Neuron (in vitro differentiated cells): ENCODE measurements at regions not wholly inside any gene's neighbourhood (a gene's known extent, or its start where the extent isn't known, plus 50 kb on each side); places are given as distances from the start of the nearest gene placed in this dataset.

ENCODE experiments used
- H2AFZ ChIP-seq: one replicate; pipeline ENCODE4 v1.6.1; 2013; ENCODE audit warnings: low read depth, mild to moderate bottlenecking, inconsistent platforms, low read length, moderate library complexity
- H3K27me3 ChIP-seq: one replicate; pipeline ENCODE4 v1.6.1; 2013; ENCODE audit warnings: low read length; ENCODE audit not compliant: insufficient read depth
- H3K36me3 ChIP-seq: one replicate; pipeline ENCODE4 v1.6.1; 2013; ENCODE audit warnings: low read length; ENCODE audit not compliant: insufficient read depth
- H3K4me1 ChIP-seq: one replicate; pipeline ENCODE4 v1.6.1; 2013; ENCODE audit warnings: low read length; ENCODE audit not compliant: insufficient read depth
- H3K4me3 ChIP-seq: 2 replicates; pipeline ENCODE4 v1.5.1; 2013; ENCODE audit warnings: mild to moderate bottlenecking, low read length, moderate library complexity
- H3K9me3 ChIP-seq: one replicate; pipeline ENCODE4 v1.6.1; 2013; ENCODE audit warnings: low read length

DNA sequence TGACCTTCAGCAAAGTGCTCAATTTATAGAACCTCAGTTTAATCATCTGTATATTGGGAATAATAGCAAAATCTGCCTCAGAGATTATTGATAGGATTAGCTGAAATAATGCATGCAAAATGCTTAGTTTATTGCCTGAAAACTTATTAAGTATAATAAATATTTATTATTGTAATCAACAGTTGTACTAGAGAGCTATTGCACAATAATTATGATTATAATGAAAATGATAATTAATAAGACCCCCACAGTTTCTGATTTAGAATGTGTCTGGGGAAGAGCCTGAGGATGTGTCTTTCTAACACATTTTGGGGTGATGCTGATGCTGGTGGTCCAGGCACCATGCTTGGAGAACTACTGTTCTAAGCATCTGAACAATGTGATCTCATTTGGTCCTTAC is 419.6 kb downstream of the NPIPA7 start:
- no peaks in the 10 kb centered on the region for H3K27me3 ChIP-seq
- H3K9me3 ChIP-seq: no peaks in the 10 kb centered on the region
- H3K36me3 ChIP-seq: no peaks in the 10 kb centered on the region
- H2AFZ ChIP-seq: no peak overlapping the region
- H3K4me3 ChIP-seq: no peak overlapping the region
- no peaks in the 10 kb centered on the region for H3K4me1 ChIP-seq

DNA sequence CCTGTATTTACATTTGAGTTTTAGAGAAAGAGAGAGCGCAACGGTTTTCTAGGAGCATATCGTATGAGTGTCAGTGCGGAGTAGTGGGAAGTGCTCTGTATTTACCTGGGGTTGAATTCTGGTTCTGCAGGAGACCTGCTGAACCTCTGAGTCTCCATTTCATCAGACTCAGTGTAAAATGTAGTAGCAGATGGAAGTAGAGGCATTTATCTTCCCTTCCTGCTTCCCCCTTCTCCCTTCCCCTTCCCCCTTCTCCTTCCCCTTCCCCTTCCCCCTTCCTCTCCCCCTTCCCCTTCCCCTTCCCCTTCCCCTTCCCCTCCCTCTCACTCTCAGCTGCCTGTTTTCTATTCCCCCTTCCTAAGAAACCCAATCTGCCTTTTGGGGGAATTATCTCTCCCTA is 426.9 kb downstream of the NPIPA7 start:
- Histone ChIP-seq H3K4me1 (no peaks in the 10 kb centered on the region), H3K4me3 (no peak overlapping the region), H3K9me3 (no peaks in the 10 kb centered on the region), H2AFZ (no peak overlapping the region), H3K27me3 (no peaks in the 10 kb centered on the region), H3K36me3 (no peaks in the 10 kb centered on the region)

DNA sequence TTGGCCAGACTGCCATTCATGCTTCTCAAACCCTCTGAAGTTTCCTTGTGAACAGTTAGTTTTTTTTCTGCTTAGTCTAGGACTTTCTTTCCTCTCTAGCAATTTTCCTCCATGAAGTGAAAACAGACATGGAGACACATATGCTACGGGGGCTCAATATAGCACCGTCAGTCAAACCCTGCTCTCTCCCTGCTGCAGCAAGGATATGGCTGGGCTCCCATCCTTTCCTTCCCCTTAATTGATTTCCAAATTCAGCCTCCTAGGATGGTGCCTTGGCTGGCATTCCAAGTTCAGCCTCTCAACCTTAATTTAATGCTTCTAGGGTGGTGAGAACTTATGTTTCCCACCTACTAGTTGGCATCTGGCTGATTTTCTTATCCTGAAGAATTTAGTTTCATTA is 436.7 kb downstream of the NPIPA7 start:
- Histone ChIP-seq H3K4me3 (no peak overlapping the region), H3K9me3 (no peaks in the 10 kb centered on the region), H2AFZ (no peak overlapping the region), H3K4me1 (no peaks in the 10 kb centered on the region), H3K36me3 (no peaks in the 10 kb centered on the region), H3K27me3 (no peaks in the 10 kb centered on the region)

DNA sequence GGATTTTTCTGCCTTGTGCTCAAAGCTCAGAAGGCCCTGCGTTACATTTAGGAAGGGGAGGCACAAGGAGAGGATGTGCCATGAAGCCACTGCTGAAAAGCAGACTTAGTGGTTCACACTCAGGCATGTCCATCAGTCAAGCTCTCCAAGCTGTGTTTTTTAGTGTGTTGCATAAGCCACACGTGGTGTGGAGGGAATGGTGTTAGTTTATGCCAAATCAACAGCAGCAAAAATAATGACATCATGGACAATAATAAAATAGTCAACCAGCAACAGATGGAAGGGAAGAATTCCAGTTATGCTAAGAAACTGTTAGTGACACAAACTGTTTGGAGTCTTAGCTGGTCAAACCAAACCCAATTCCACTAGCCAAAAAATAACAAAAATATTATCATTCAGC is 438.3 kb downstream of the NPIPA7 start:
- H3K4me3 ChIP-seq: no peak overlapping the region
- H3K27me3 ChIP-seq: no peaks in the 10 kb centered on the region
- no peaks in the 10 kb centered on the region for H3K9me3 ChIP-seq
- no peaks in the 10 kb centered on the region for H3K4me1 ChIP-seq
- H2AFZ ChIP-seq: no peak overlapping the region
- H3K36me3 ChIP-seq: no peaks in the 10 kb centered on the region

DNA sequence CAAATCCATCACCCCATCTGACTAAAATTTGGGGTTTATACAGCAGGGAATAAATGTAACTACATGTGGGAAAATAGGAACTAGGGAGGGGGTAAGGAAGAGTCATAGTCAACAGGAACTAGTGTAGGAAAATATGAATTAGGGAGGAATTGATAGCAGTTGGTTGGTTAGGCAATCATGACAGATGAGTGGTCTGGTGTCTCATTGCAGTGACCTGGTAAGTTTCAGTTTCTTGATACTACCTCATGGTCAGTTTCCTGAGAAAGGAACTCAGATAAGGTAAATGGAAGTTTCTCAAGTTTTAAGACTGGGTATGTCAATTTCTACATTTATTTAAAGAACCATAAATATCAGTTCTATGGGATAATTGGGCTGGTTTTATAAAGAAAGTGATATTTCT is 442.3 kb downstream of the NPIPA7 start:
- Histone ChIP-seq H3K9me3 (no peaks in the 10 kb centered on the region), H3K36me3 (no peaks in the 10 kb centered on the region), H3K4me3 (no peak overlapping the region), H2AFZ (no peak overlapping the region), H3K27me3 (peaks cover 2% of the 10 kb centered on the region), H3K4me1 (no peaks in the 10 kb centered on the region)

DNA sequence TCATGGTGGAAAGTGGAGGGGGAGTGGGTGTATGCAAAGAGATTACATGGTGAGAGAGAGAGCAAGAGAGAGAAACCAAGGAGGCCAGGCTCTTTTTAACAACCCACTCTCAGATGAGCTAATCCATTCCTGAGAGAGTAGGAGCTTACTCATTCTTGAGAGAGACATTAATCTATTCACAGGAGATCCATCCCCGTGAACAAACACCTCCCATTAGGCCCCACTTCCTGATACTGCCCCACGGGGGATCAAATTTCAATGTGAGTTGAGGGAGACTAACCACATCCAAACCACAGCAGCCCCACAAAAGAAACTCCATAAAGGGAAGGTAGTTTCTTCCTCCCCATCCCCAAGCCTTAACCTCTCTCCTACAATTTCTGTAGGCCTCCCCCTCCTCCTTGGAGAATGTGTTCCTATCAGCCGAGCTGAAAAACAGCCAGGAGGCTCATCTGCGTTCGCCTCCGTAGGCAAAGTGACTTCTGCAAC is 450.0 kb downstream of the NPIPA7 start:
- H3K4me3 ChIP-seq: no peak overlapping the region
- peaks cover 2% of the 10 kb centered on the region for H3K27me3 ChIP-seq
- no peaks in the 10 kb centered on the region for H3K9me3 ChIP-seq
- H3K36me3 ChIP-seq: no peaks in the 10 kb centered on the region
- no peak overlapping the region for H2AFZ ChIP-seq
- H3K4me1 ChIP-seq: no peaks in the 10 kb centered on the region

DNA sequence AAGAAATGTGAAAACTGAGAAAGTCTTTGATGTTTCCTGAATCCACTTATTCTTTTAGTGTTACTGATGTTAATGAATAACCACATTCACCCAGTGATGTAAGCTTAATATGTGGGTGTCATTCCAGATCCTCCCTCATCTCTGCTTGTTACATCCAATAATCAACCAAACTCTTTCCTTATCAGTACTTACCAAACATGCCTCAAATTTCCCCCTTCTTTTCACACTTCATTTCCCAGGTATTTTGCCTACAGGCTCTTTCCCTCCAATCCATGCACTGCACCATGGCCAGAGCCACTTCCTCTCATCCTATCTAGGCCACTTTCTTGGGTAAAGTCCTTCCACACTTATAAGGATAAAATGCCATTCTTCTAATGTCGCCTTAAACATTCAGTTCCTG is 451.5 kb downstream of the NPIPA7 start:
- Histone ChIP-seq H3K9me3 (no peaks in the 10 kb centered on the region), H3K4me3 (no peak overlapping the region), H3K36me3 (no peaks in the 10 kb centered on the region), H2AFZ (no peak overlapping the region), H3K4me1 (no peaks in the 10 kb centered on the region), H3K27me3 (no peaks in the 10 kb centered on the region)

DNA sequence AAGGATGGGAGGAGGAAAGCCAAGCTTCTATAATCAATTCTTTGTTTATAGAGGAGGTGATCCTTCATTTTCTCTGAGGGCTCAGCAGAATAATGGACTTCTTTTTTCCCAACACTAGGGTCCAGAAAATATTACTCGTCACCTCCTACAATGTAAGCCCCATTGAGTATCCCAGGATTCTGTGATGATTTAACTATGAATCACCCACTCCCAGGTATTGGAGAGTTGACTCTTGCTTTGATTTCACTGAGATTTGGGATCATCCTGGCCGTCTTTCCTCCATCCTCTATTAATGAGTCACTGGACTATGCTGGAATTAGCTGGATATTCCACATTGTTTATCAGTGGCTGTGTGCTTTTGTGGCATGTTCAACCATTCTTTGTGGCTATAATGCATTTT is 452.0 kb downstream of the NPIPA7 start:
- no peaks in the 10 kb centered on the region for H3K27me3 ChIP-seq
- H3K4me1 ChIP-seq: no peaks in the 10 kb centered on the region
- no peak overlapping the region for H2AFZ ChIP-seq
- H3K36me3 ChIP-seq: no peaks in the 10 kb centered on the region
- no peak overlapping the region for H3K4me3 ChIP-seq
- no peaks in the 10 kb centered on the region for H3K9me3 ChIP-seq

DNA sequence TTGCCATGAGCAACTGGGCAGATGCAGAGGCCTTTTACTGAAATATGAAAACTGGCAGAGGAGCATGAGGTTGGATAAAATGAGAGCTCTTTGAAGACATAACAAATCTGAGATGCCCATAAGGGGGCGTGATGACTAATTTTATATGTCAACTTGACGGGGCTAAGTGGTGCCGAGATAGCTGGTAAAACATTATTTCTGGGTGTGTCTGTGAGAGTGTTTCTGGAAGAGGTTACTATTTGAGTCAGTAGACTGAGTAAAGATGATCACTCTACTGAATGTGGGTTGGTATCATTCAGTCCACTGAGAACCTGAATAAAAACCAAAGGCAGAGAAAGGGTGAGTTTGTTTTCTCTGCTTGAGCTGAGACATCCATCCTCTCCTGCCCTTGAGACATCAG is 454.2 kb downstream of the NPIPA7 start:
- Histone ChIP-seq H2AFZ (no peak overlapping the region), H3K9me3 (no peaks in the 10 kb centered on the region)

DNA sequence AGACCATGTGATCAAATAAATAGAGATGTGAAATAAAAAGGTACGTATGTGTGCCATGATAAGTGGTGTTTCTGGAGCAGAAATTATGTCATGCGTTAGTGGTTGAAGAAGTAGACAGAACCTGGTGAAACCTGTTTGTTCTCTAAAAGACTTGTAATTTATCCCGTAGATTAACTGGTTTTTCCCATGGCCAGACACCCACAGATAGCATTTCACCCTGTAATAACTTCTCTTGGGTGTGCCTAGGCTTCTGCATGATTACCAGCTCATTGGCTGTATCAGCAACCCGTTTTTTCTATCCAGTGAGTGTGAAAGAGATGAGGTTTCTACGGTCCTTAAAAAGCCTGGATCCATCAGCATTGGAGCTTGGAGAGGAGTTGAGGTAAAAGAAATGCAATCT is 471.3 kb downstream of the NPIPA7 start:
- Histone ChIP-seq H3K9me3 (no peaks in the 10 kb centered on the region), H2AFZ (no peak overlapping the region), H3K4me3 (no peak overlapping the region), H3K27me3 (no peaks in the 10 kb centered on the region), H3K4me1 (no peaks in the 10 kb centered on the region), H3K36me3 (no peaks in the 10 kb centered on the region)

More for the DNA sequence above, 454.2 kb downstream of the NPIPA7 start:
- Histone ChIP-seq H3K4me3 (no peak overlapping the region), H3K27me3 (no peaks in the 10 kb centered on the region), H3K36me3 (no peaks in the 10 kb centered on the region), H3K4me1 (no peaks in the 10 kb centered on the region)

DNA sequence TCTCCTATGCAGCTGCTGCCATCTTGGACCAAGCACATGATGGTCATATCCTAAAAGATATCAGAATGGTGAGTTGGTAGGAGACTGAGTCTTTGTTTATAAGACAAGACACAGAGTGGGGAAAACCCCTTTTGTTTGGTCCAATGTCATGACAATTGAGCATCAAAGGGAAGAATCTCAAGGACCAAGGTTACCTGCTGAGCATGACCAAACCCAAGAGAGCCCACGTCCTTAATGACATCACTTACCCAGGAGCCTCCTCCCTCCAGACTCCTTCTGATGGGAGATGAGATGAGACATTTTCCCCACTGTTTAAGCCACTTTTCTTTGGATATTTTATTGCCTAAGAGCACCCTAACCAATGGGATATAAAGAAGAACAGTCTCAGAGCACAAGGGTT is 478.1 kb downstream of the NPIPA7 start:
- Histone ChIP-seq H3K36me3 (no peaks in the 10 kb centered on the region), H3K4me1 (no peaks in the 10 kb centered on the region), H3K27me3 (no peaks in the 10 kb centered on the region), H3K4me3 (no peak overlapping the region), H2AFZ (no peak overlapping the region), H3K9me3 (no peaks in the 10 kb centered on the region)

DNA sequence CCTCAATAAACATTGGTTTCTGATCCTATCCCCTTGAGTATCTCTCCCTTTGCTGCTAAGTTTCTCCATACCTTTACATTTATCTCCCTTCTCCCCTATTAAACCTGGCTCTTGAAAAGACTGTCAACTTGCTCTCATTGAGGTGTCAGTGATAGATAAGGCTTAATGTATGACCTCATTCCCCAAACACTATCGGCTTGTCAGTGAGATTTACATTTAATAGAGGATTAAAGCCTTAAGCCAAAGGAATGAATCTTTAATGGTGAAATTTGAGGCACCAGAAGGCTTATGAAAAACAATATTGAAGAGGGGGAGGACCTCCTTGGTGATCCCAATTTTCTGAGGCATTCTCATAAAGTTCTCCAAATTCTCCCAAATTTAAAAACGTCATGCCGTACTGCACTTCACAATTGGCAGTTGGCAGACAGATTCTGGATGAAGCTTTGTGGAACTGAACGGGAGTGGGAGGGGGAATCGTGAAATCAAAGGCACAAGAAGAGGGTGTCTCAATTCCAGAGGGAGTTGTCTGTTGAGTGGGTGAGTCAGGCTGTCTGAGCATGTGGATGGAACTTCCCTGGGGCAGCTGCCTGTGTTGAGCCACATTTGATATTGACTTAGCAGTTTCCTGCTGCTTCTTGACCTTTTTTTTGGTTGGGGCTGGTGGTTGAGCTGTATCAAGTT is 478.8 kb downstream of the NPIPA7 start:
- Histone ChIP-seq H3K36me3 (no peaks in the 10 kb centered on the region), H3K9me3 (no peaks in the 10 kb centered on the region), H3K4me3 (no peak overlapping the region), H2AFZ (no peak overlapping the region), H3K4me1 (no peaks in the 10 kb centered on the region), H3K27me3 (no peaks in the 10 kb centered on the region)

DNA sequence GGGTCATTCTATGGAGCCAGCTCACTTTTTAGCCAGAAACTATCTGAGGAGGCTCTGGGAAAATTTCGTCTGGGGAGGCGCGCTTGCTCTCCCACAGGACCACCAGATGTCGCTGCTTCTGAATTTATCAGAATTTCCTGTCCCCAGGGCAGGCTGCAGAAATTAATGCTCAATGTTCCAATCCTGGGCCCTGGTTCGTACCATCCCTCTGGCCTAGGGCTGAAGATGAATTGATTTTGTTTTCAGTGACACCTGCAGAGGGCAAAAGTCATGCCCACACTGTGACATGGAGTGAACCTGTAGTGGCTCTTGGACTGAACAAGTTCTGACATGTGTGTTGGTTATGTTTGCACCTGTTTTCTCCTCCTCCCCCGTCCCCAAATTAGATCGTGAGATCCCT is 482.6 kb downstream of the NPIPA7 start:
- Histone ChIP-seq H3K9me3 (no peaks in the 10 kb centered on the region), H3K4me1 (no peaks in the 10 kb centered on the region), H3K36me3 (no peaks in the 10 kb centered on the region)

DNA sequence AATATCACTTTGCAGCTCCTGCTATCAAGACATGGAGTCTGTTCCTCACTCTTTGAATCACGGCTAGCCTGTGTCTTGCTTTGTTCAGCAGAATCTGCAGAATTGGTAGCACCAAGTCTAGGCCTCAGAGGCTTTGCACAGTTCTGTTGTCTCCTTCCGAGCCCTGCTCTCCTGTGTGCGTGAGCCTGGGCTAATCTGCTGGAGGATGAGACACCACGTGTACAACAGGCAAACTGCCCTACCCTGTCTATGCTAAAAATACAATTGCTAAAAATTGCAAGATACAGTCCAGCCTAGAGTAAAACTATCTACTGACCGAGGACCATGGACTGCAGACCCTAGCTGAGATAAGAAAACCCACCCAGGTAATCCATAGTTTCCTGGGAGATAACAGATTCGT is 484.7 kb downstream of the NPIPA7 start:
- Histone ChIP-seq H2AFZ (no peak overlapping the region), H3K9me3 (no peaks in the 10 kb centered on the region), H3K4me3 (no peak overlapping the region), H3K4me1 (no peaks in the 10 kb centered on the region), H3K36me3 (no peaks in the 10 kb centered on the region), H3K27me3 (peaks cover 2% of the 10 kb centered on the region)

More for the DNA sequence above, 482.6 kb downstream of the NPIPA7 start:
- Histone ChIP-seq H3K4me3 (no peak overlapping the region), H3K27me3 (no peaks in the 10 kb centered on the region), H2AFZ (no peak overlapping the region)
